Vagina (tissue), 2 donors: ENCODE measurements at regions not wholly inside any gene's neighbourhood (a gene's known extent, or its start where the extent isn't known, plus 50 kb on each side); places are given as distances from the start of the nearest gene placed in this dataset.

ENCODE experiments used
- DNase-seq, 2 donors: peaks; one replicate each; pipeline ENCODE4 v3.0.0-alpha.2; 2017; ENCODE audit errors: extremely low spot score in 2 of 2
- H3K27ac ChIP-seq: fragments of 200-600 bp; sonication (generic); one replicate; pipeline ENCODE4 v1.5.1; 2019
- H3K27me3 ChIP-seq: fragments of 200-600 bp; sonication (generic); one replicate; pipeline ENCODE4 v1.5.1; 2019
- H3K36me3 ChIP-seq, 2 donors: fragments of 200-600 bp; sonication (generic); one replicate each; pipeline ENCODE4 v1.5.1; 2017 to 2019
- H3K4me1 ChIP-seq: fragments of 200-600 bp; sonication (generic); one replicate; pipeline ENCODE4 v1.5.1; 2019
- H3K4me3 ChIP-seq, 2 donors: fragments of 200-600 bp; sonication (generic); 1 replicate in 1 of 2; 2 replicates in 1 of 2; pipeline ENCODE4 v1.5.1; 2016 to 2019
- H3K9me3 ChIP-seq: fragments of 200-600 bp; sonication (generic); one replicate; pipeline ENCODE4 v1.5.1; 2019
- CTCF ChIP-seq, 3 experiments: fragments of 450-650 bp in 2 of 3; fragments of 200-600 bp in 1 of 3; sonication (generic) in 1 of 3; IDR thresholded peaks; one replicate each; pipeline ENCODE4 v1.5.1; 2017 to 2019; ENCODE audit warnings: antibody characterized with exemption in 3 of 3, mild to moderate bottlenecking in 2 of 3, moderate library complexity in 2 of 3
- POLR2A ChIP-seq, 2 donors: fragments of 450-650 bp; IDR thresholded peaks; one replicate each; pipeline ENCODE4 v1.6.1; 2017; ENCODE audit warnings: antibody characterized with exemption in 2 of 2, mild to moderate bottlenecking in 2 of 2, moderate library complexity in 2 of 2
- POLR2AphosphoS5 ChIP-seq, 2 donors: sonication (generic); formaldehyde crosslinking; IDR thresholded peaks; one replicate each; pipeline ENCODE4 v1.9.0; 2017; ENCODE audit warnings: antibody characterized with exemption in 2 of 2, mild to moderate bottlenecking in 2 of 2, low read depth in 1 of 2; ENCODE audit not compliant: insufficient read depth in 1 of 2
- intact Hi-C: fragments of 100-400 bp; cut with DNase I; formaldehyde crosslinking; loops from one replicate; pipeline ENCODE4 v1.15.1; 2023

- no peak for TF ChIP-seq POLR2AphosphoS5 (IDR thresholded peaks at IDR 0.05; ENCODE audit: insufficient read depth in 1 of 2, low read depth in 1 of 2)
- no peak for TF ChIP-seq CTCF (IDR thresholded peaks at IDR 0.05)
- no peak for TF ChIP-seq POLR2A (IDR thresholded peaks at IDR 0.05)
- Histone ChIP-seq H3K36me3 (no peaks in the 10 kb centered on the region), H3K27me3 (no peaks in the 10 kb centered on the region), H3K9me3 (no peaks in the 10 kb centered on the region), H3K27ac (peak overlapping the region; percentile 73), H3K4me3 (no peak overlapping the region), H3K4me1 (peaks cover 60% of the 10 kb centered on the region)
- DNase-seq: peak; percentile 77 to 87
- intact Hi-C loops: no loop called here
Measured at GRCh38 chr20:18986146-18986830, 172.7 kb downstream of the SCP2D1 start.

- Histone ChIP-seq H3K9me3 (no peaks in the 10 kb centered on the region), H3K27ac (peak overlapping the region; percentile 73), H3K4me3 (no peak overlapping the region), H3K36me3 (no peaks in the 10 kb centered on the region), H3K27me3 (no peaks in the 10 kb centered on the region), H3K4me1 (peaks cover 67% of the 10 kb centered on the region)
- intact Hi-C loops: no loop called here
- TF ChIP-seq POLR2AphosphoS5 (IDR thresholded peaks at IDR 0.05; ENCODE audit: insufficient read depth in 1 of 2, low read depth in 1 of 2) (no peak), CTCF (IDR thresholded peaks at IDR 0.05) (no peak), POLR2A (IDR thresholded peaks at IDR 0.05) (no peak)
- peak; percentile 64 to 90 for DNase-seq
Measured at GRCh38 chr20:18986895-18987580, 173.5 kb downstream of the SCP2D1 start.

GRCh38 chr20:18987781-18988360 is 174.3 kb downstream of the SCP2D1 start:
- H3K4me1 ChIP-seq: peaks cover 67% of the 10 kb centered on the region
- TF ChIP-seq CTCF (IDR thresholded peaks at IDR 0.05) (no peak), POLR2AphosphoS5 (IDR thresholded peaks at IDR 0.05; ENCODE audit: insufficient read depth in 1 of 2, low read depth in 1 of 2) (no peak), POLR2A (IDR thresholded peaks at IDR 0.05) (no peak)
- intact Hi-C loops: no loop called here

GRCh38 chr20:18988701-18989100 is 175.1 kb downstream of the SCP2D1 start:
- H3K4me1 ChIP-seq: peaks cover 67% of the 10 kb centered on the region
- peak overlapping the region; percentile 74 for H3K27ac ChIP-seq
- intact Hi-C loops: no loop called here
- peak in 1 of 2 donors; percentile 49 for DNase-seq
- TF ChIP-seq POLR2A (IDR thresholded peaks at IDR 0.05) (no peak), CTCF (IDR thresholded peaks at IDR 0.05) (no peak), POLR2AphosphoS5 (IDR thresholded peaks at IDR 0.05; ENCODE audit: insufficient read depth in 1 of 2, low read depth in 1 of 2) (no peak)
- no peaks in the 10 kb centered on the region for H3K27me3 ChIP-seq
- no peaks in the 10 kb centered on the region for H3K9me3 ChIP-seq
- no peaks in the 10 kb centered on the region for H3K36me3 ChIP-seq
- no peak overlapping the region for H3K4me3 ChIP-seq

More at GRCh38 chr20:18987781-18988360, 174.3 kb downstream of the SCP2D1 start:
- Histone ChIP-seq H3K9me3 (no peaks in the 10 kb centered on the region), H3K36me3 (no peaks in the 10 kb centered on the region), H3K27ac (peak overlapping the region; percentile 74), H3K4me3 (no peak overlapping the region), H3K27me3 (no peaks in the 10 kb centered on the region)
- DNase-seq: peak; percentile 70 to 80
